Activated CD8-positive, alpha-beta T cell treated with anti-CD3 and anti-CD28 coated beads for 36 hours (primary cell): ENCODE measurements at regions not wholly inside any gene's neighbourhood (a gene's known extent, or its start where the extent isn't known, plus 50 kb on each side); places are given as distances from the start of the nearest gene placed in this dataset.

ENCODE experiments used
- ATAC-seq: fragments of 200-7000 bp; cut with Tn5 transposase; one replicate; pipeline ENCODE4 v1.10.0; 2021; ENCODE audit warnings: mild to moderate bottlenecking, moderate library complexity
- CTCF ChIA-PET: fragments of 350-600 bp; sonication (Branson Sonifier 250); formaldehyde crosslinking; loops from one replicate; lab custom pipeline; 2021; ENCODE audit warnings: antibody characterized with exemption; lab: Charles Lee
- POLR2A ChIA-PET: fragments of 350-600 bp; sonication (Branson Sonifier 250); formaldehyde crosslinking; loops from one replicate; lab custom pipeline; 2021; ENCODE audit warnings: antibody characterized with exemption; lab: Charles Lee
- DNase-seq: peaks from one replicate; pipeline ENCODE4 v3.0.0-alpha.2; 2020
- H3K27ac Mint-ChIP-seq: one replicate; pipeline ENCODE4 v1.8.0; 2021; ENCODE audit warnings: mild to moderate bottlenecking, mixed read lengths
- H3K27me3 Mint-ChIP-seq: one replicate; pipeline ENCODE4 v1.8.0; 2021; ENCODE audit warnings: mixed read lengths
- H3K36me3 Mint-ChIP-seq: one replicate; pipeline ENCODE4 v1.8.0; 2021; ENCODE audit warnings: low read depth, mixed read lengths
- H3K4me1 Mint-ChIP-seq: one replicate; pipeline ENCODE4 v1.8.0; 2021; ENCODE audit warnings: low read depth, mixed read lengths
- H3K4me3 Mint-ChIP-seq: one replicate; pipeline ENCODE4 v1.8.0; 2021; ENCODE audit warnings: mild to moderate bottlenecking, moderate library complexity, mixed read lengths
- H3K9me3 Mint-ChIP-seq: one replicate; pipeline ENCODE4 v1.8.0; 2021; ENCODE audit warnings: mixed read lengths
- intact Hi-C: fragments of 100-400 bp; cut with micrococcal nuclease; formaldehyde crosslinking; loops from one replicate; pipeline ENCODE4 v1.10.0; 2022
- TF ChIP-seq, protein P1 (sequence below): fragments of 200-600 bp; IDR thresholded peaks from one replicate; pipeline ENCODE4 v1.8.0; 2022; ENCODE audit warnings: antibody characterized with exemption, mild to moderate bottlenecking

GRCh38 chr21:28674763-28675162, 317.9 kb downstream of the LTN1 start:
- Mint-ChIP-seq H3K9me3 (peaks cover 8% of the 10 kb centered on the region), H3K36me3 (peaks cover 2% of the 10 kb centered on the region), H3K4me1 (no peaks in the 10 kb centered on the region), H3K27ac (no peak overlapping the region), H3K27me3 (no peaks in the 10 kb centered on the region), H3K4me3 (no peak overlapping the region)
- DNase-seq, result no peak
- CTCF ChIA-PET, result no interaction called here
- intact Hi-C loops, result no loop called here
- no peak for ATAC-seq
- TF ChIP-seq, protein P1, sequence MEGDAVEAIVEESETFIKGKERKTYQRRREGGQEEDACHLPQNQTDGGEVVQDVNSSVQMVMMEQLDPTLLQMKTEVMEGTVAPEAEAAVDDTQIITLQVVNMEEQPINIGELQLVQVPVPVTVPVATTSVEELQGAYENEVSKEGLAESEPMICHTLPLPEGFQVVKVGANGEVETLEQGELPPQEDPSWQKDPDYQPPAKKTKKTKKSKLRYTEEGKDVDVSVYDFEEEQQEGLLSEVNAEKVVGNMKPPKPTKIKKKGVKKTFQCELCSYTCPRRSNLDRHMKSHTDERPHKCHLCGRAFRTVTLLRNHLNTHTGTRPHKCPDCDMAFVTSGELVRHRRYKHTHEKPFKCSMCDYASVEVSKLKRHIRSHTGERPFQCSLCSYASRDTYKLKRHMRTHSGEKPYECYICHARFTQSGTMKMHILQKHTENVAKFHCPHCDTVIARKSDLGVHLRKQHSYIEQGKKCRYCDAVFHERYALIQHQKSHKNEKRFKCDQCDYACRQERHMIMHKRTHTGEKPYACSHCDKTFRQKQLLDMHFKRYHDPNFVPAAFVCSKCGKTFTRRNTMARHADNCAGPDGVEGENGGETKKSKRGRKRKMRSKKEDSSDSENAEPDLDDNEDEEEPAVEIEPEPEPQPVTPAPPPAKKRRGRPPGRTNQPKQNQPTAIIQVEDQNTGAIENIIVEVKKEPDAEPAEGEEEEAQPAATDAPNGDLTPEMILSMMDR, result no peak
- POLR2A ChIA-PET, result no interaction called here

GRCh38 chr21:28671549-28672195, 321.0 kb downstream of the LTN1 start:
- Mint-ChIP-seq H3K36me3 (peaks cover 5% of the 10 kb centered on the region), H3K4me3 (no peak overlapping the region), H3K4me1 (peaks cover 6% of the 10 kb centered on the region), H3K27ac (no peak overlapping the region), H3K9me3 (peaks cover 2% of the 10 kb centered on the region), H3K27me3 (no peaks in the 10 kb centered on the region)
- POLR2A ChIA-PET, result no interaction called here
- DNase-seq (no peak), ATAC-seq (no peak)
- CTCF ChIA-PET, result no interaction called here
- intact Hi-C loops, result no loop called here
- TF ChIP-seq, protein P1, result no peak

GRCh38 chr21:28669971-28670653, 322.6 kb downstream of the LTN1 start:
- H3K27me3 Mint-ChIP-seq, result no peaks in the 10 kb centered on the region
- peaks cover 6% of the 10 kb centered on the region for H3K4me1 Mint-ChIP-seq
- TF ChIP-seq, protein P1, result no peak
- H3K9me3 Mint-ChIP-seq, result peaks cover 2% of the 10 kb centered on the region
- intact Hi-C loops, result no loop called here
- ATAC-seq (no peak), DNase-seq (no peak)
- H3K36me3 Mint-ChIP-seq, result peaks cover 5% of the 10 kb centered on the region
- ChIA-PET POLR2A (no interaction called here), CTCF (no interaction called here)
- H3K4me3 Mint-ChIP-seq, result no peak overlapping the region
- H3K27ac Mint-ChIP-seq, result no peak overlapping the region

GRCh38 chr21:28669321-28669720, 323.4 kb downstream of the LTN1 start:
- POLR2A ChIA-PET, result no interaction called here
- no peaks in the 10 kb centered on the region for H3K27me3 Mint-ChIP-seq
- peaks cover 5% of the 10 kb centered on the region for H3K36me3 Mint-ChIP-seq
- H3K27ac Mint-ChIP-seq, result no peak overlapping the region
- ATAC-seq, result peak; percentile 34
- no peak overlapping the region for H3K4me3 Mint-ChIP-seq
- intact Hi-C loops, result no loop called here
- CTCF ChIA-PET, result no interaction called here
- DNase-seq, result peak; percentile 9
- H3K9me3 Mint-ChIP-seq, result no peaks in the 10 kb centered on the region
- TF ChIP-seq, protein P1, result no peak
- H3K4me1 Mint-ChIP-seq, result peaks cover 6% of the 10 kb centered on the region

DNA sequence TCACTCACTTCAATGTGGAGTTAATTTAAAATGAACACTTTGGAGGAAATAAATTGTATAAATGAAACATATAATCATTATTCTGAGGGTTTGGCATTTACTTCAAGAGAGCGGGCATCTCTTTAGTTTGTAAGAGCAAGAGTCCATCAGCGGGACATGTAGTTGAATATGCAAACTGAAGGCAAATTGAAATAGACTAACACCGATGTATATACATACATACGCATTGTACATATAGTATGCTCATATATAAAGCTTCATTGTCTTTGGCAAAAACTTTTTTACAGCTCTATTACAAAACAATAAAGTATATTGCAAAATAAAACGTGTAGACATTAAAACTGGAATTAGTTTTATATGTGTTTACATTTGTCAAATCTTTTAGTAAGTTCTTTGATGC, 328.9 kb downstream of the LTN1 start:
- no peaks in the 10 kb centered on the region for H3K27me3 Mint-ChIP-seq
- POLR2A ChIA-PET, result no interaction called here
- intact Hi-C loops, result no loop called here
- H3K4me3 Mint-ChIP-seq, result no peak overlapping the region
- H3K9me3 Mint-ChIP-seq, result no peaks in the 10 kb centered on the region
- CTCF ChIA-PET, result interaction anchor here (1.1 kb wide), 1 partner anchor 9 kb away, joined by 3 read pairs; no protein-coding TSS in a partner anchor
- H3K4me1 Mint-ChIP-seq, result peaks cover under 1% of the 10 kb centered on the region
- no peak for ATAC-seq
- H3K27ac Mint-ChIP-seq, result no peak overlapping the region
- no peaks in the 10 kb centered on the region for H3K36me3 Mint-ChIP-seq
- no peak for DNase-seq
- TF ChIP-seq, protein P1, result no peak
